Activated CD4-positive, alpha-beta T cell treated with anti-CD3 and anti-CD28 coated beads for 48 hours (primary cell): ENCODE measurements at regions not wholly inside any gene's neighbourhood (a gene's known extent, or its start where the extent isn't known, plus 50 kb on each side); places are given as distances from the start of the nearest gene placed in this dataset.

Experiments used
- DNase-seq: peaks from one replicate; pipeline ENCODE4 v3.0.0-alpha.2; 2020

DNA sequence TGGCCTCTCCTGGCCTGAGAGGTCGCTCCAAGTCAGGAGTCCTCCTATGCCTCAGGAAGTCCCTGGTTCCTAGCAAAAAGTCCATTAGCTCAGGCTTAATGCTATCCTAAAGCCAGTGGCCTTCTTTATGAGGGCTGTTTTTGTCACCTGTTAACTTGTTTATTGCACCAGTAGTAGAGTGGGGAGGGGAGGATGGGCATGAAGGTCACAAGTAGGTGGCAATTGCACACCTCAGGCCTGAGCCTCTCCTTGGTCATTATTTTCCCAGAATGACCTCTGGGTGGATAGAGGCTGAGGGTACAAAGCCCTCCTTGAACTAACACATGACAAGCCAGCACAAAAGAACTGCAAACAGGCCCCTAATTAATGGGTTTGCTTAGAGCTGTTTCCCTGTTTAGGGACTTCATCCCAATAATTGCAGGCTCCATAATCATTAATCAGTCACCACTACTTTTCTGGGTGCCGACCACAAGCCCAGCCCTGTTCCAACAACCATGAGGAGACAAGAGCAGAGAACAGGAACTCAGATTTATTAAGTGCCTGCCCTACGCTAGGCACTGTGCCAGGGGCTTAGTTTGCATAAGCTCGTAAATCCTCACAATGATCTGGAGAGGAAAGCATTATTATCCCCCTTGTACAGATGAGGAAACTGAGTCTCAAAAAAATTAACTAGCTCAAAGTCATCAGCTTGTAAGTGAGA lies 123.0 kb upstream of the PKDCC start:
- DNase-seq, result no peak

DNA sequence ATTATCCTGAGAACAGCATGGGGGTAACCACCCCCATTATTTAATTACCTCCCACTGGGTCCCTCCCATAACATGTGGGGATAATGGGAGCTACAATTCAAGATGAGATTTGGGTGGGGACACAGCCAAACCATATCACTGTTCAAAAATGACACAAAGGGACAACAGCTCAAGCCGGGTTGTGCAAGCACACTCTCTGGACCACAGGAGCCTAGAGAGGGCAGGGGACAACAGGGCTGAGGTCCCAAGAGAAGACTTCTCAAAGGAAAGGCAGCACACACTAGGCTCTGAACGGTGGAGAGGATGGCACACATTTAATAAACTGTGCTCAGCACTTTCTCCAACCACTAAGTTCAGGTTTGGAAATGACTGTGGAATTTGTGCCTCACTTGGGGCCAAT lies 122.1 kb upstream of the PKDCC start:
- no peak for DNase-seq

DNA sequence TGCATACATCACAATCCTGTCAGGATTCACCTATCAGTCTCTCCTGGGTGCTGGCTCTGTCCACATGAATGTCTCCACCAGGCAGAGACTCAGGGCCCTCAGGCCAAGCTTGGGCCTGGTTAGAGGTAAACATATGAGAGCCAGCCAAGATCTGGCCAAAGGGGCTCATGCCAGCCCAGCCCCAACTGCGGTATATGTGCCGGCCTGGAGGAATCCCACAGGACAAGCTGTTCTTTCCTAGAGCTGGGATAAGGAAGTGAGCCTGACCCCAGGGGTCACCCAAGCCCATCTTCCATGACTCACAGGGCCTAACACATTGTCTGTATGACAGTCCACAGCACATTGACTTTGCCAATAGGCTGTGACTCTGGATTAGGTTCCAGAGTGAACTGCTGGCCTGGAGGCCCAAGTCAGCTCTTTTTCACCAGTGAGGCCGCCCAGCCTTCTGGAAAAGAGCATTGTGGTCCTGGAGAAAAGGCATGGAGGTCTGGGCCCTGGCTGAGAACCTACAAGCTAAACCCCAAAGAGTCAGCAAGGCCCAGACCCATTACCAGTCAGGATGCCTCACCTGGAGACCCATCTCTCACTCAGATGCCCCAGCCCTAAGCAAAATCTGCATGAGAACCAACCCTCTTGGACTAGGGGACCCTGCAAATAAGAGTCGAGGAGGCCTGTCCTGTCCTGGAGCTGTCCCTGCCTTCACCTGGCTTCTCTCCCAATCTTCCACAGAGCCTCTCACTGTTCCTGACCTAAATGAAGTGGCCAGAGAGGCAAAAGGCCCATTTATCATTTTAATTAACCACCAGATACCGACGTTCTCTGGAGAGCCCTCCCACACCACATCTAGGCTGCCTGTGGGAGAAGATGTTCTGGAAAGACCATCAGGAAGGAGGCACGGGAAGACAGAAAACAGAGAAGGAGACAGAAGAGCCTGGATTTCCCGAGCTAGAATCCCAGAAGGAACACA lies 120.9 kb upstream of the PKDCC start:
- DNase-seq, result no peak

DNA sequence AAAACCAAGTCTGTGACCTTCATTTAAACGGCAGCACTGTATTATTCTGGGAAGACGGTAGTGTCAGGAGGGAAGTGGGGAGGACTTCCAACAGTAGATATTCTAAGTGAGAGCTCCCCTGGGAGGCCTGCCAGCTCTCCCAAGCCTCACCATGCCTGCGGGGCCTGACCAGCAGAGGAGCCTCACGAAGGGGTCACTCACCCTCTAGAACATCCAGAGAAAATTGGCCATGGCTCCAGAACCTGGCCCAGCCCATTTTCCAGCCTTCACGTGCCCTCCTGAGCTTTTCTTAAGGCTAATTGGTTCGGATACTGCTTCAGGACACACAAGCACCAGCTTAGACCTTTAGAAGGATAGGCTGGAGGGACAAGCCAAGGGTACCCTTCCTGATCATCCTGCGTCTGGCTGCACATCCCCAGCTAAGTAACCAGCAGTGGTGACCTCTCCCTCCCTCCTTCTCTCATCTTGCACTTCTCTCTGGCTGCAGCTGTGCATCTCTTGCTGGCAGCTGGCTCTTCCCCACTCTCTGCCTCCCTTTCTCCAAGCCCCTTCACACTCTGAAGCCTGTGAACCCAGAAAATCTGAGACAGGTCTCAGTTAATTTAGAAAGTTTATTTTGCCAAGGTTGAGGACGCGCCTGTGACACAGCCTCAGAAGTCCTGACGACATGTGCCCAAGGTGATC lies 120.1 kb upstream of the PKDCC start:
- DNase-seq, result no peak

DNA sequence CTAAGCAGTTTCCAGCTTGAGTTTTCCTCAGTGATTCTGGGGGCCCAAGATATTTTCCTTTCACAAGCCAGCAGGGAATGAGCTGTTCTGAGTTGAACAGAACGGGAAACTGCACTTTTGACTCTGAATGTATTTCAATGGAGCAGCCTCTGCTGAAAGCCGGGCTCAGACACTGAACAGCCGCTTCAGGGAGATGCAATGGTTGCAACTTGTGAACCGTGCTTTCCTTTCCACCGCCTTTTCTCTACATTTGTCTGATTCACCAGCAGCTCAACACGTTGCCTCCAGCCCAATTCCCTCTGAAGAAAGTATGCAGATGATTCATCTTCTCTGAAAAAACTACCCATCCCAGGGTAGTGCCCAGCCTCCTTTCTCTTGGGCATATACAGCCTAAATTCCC lies 119.3 kb upstream of the PKDCC start:
- no peak for DNase-seq

DNA sequence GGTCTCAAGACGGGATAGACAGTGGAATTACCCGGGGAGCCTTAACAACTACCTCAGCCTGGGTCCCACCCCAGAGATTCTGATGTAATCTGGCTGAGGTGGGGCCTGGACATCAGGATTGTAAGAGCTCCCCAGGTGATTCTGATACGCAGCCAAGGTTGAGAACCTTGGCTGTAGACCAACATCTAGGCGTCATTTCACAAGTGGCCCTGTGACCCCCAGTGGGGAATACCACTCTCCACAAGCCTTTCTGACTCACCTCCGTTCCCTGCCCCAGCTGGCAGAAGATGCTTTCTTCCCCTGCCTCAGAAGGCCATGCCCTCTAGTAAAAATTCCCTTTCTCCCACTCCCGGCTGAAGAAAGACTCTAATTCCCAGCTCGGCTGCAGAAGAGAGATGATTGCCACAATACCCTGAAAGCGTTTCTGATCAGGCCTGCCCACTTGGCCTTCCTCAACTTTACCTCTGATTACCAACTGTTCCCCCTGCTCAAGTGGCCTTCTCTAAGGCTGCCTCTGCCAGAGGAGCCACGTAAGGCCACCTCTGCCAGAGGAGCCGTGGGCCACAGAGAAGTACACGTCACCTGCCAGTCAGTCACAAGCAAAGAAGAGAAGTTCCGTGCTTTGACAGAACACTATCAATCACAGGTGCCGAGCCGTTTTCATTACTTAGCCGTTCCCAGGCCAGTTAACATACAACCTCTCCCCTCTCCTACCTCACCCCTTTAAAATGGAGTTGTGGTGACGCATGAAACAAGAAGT lies 116.8 kb upstream of the PKDCC start:
- no peak for DNase-seq

DNA sequence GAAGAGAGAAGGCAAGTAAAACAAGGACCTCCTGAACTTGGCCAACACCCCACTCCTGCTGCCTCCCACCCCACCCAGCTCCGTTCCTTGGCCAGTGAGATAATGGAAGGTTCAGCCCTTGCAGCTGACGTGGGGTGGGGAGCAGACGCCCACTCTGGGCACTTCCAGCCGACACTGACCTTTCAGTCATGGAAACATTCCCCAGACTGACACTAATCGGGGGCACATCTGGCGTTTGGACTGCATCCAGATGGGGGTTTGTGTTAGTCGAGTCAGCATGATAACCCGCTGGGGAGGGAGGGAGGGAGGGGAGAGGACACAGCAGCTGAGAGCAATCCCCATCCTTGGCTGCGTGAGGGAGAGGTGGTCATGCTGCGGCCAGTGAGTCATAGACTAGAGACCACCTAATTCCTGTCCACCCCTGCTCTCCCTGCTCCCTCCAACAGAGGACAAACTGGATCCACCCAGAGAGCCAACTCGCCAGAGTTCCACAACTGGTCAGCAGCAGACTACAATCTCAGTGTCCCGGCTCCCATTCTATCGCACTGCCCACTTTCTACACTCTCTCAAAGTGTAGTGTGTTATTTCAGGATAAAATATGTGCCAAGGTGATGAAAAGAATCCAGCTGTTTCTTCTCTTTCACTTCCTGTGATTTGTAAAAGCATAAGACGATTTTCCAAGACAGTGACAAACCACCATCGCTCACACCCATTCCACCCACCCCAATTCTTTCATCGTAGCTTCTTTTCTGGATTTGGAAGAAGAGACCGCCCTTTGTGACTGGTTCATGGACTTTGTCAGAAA lies 115.4 kb upstream of the PKDCC start:
- DNase-seq, result no peak

DNA sequence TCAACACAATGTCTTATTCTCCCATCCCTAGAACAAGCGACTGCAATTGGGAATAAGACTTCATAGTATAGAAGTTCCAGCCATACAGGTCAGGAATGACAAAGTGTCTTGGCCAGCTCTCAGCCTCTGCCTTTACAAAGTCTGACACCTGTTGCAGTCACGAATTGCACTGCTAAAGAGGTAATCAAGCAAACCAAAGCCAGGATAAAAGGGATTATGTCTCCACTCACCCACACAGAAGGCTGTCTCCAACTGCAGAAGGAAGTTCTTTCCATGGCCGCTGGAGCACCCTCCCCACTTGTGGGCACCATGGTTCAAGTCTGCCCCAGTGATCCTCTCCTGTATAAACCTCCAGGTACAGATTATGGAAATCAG lies 114.8 kb upstream of the PKDCC start:
- no peak for DNase-seq

DNA sequence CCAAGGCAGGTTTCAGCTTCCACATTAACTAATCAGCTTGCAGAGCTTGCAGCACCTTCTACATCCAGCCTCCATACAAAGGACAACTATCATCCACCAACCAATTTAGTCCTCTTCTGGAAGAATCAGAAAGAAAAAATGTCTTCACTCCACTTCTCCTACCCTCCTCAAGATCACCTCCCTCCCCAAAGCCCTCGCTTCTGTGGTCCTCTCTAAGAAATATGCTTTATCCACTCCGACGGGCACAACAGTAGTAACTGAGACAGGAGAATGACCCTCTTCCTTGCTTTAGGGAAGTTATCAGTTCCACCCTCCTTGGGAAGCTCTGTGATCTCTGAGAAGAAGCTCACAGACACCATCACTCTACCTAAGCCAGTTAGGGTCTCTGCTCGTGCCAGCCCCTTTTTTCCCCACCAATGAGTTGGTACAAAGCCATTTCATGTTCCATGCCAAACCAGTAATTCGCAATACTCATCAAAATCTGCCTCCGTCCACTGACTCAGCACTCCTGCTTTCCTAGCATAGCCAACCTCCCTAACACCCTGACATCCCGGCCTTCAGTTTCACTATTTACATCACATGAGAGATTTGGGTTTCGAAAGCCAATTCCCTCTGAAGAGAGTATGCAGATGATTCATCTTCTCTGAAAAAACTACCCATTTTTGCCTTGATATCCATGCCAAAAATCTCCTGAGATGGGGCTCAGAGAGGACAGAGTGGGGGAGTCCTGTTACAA lies 114.1 kb upstream of the PKDCC start:
- no peak for DNase-seq

DNA sequence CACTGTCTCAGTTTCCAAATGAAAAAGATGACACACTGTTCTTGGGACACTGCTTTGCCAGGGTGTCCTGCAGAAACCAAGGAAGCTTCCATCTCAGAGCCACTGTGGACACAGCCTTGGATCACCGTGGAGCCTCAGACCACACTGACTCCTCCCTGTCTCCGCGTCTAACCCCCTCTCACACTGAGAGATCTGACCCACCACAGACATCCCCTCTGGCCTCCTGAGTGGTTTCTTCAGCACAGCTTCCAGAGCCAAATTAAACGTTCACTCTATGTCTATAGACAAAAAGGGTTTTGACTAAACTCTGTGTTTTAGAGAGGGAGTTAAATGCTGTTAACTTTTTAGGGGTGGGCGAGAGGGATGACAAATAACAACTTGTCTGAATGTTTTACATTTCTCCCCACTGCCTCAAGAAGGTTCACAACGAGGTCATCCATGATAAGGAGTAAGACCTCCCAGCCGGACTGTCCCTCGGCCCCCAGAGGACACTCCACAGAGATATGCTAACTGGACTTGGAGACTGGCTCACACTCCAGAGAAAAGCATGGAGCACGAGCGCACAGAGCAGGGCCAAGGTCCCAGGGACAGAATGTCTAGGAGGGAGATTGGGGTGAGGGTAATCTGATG lies 113.4 kb upstream of the PKDCC start:
- no peak for DNase-seq

DNA sequence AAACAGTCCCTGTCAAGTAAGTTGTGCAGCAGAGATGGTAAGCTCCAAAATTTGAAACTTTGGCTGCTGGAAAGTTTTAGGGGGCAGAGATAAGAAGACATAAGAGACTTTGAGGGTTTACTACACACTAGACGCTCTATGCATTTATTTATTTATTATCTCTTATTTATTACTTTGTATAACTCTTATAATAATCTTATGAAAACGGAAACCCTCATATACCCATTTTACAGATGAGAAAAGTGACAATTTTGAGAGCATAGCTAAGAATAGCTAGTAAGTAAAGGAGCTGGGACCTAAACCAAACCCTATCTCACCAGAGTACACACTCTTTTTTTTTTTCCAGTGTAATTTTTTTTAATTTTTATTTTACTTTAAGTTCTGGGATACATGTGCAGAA lies 112.8 kb upstream of the PKDCC start:
- no peak for DNase-seq

DNA sequence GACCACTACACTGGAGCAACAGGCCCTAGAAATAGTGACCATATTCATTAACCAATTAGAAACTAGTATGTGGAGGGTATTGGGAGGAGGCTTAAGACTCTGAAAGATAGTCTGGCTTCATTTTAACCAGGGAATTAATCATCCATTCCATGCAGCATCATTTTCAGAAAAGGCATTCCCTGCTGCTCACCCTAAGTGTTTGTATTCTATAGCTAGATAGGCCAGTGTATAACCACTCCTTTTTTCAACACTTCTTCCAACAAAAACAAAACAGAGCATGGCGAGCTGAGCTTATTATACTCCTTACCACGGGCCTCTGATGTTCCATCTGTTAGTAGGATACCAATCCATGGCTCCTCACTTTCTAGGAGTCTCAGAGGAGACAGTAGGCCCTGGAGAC lies 112.0 kb upstream of the PKDCC start:
- no peak for DNase-seq

DNA sequence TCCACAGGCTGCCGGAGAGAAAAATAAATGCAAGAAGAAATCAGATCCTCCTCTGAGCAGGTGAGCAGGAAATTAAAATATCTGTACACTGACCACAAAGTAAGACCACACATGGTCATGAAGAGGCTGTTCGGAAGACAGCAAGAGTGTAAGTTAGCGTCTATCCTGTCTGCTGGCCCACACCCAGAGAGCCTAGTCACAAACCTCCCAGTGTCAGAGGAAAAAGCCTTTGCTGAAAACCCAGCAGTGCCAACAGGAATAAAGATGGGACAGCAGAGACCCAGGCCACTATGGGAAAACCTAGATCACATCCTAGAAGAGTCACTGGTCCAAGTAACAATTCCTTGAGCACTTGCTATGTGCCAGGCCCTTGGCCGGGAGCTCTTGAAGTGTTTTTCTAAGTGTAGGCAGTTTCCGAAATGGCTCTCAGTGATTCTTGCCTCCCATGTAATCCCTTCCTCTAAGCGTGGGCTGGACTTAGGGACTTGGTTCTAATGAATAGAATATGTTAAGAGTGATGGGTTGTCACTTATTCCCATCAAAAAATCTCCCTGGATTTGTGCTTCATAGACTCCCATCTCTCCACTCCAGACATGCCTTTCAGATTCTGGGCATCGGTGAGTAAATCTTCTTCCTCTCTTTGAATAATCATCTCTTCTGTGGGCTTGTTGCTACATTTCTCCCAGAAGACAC lies 110.9 kb upstream of the PKDCC start:
- no peak for DNase-seq

DNA sequence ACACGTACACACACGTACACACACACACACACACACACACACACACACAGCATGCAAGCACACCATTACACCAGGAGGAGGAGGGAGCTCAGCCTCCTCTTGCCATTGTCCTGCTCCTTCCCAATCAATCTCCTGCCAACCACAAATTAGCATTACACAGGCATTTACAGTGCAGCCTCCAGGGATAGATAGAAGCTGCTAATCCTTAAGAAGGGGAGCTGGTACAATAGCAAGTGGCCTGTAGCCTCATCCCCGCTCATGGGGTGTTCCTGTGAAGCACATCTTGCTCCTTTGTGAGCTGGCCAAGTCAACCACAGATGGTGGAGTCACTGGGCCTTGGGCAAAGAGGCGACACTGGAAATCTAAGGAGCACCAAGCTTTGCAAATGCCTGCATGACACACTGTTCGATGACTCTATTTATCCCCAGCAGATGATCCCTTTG lies 110.3 kb upstream of the PKDCC start:
- DNase-seq, result no peak

DNA sequence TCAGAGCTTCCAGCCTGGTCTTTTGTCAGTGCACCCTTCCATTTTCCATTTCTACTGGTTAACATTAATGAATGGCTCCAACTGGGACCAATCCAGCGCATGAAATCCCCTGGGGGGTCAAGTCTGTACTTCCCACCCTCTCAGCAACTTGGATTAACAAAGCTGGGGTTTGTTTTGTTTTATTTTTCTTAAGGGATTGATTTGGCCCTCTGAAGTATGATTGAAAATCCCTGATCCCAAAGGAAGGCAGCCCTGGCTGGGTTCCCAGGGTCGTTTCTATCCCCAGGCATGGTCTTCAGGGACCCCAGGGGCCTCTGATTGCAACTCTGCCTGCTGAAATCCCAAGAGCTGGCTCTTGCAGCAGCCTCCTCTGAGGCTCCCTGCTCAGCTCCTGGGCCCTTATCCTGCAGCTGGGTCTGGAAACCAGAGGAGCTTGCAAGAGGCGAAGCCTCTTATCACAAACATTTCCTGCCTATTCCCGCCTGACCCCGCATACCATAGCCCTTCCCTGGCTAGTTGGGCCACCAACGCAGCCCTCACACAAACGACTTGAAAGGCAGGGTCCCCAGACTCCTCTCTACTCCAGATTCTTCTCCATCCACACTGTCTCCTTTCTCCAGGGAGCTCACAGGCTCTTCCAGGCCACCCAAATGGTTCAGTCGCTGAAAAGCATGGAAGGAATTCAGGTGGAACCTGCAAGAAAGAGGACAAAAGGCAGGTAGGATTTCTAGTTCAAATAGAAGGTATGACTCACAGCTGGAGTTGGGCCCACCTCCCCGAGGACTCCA lies 109.7 kb upstream of the PKDCC start:
- DNase-seq, result no peak

DNA sequence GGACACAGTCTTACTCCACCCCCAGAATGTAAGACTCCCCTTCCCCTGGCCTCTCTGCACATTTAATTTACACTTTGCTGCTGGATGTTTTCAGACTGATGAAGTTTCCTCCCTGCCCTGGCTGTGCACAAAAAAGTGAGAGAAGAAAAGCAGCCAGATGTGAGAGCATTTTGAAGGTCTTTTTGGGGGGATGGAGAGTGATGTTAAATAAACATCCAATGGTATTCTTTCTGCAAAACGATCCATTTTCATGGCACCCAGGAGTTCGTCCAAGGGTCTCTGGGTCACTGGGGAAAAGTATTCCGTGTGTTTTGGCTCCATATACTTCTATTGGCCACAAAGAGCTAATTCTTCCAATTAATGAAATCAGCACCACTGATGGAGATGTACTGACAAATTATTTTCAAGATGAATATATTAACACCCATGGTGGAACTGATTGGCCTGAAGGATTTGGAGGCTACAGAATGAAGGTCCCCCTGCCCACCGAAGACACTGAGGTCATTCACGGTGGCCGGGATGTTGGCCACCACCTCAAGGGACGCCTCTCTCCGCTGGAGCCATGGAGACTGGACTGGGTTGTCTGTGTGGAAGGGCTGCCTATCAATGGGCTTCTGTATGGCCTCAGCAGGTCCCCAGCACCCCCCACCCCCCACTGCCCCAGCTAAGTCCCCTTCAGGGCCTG lies 107.6 kb upstream of the PKDCC start:
- no peak for DNase-seq

DNA sequence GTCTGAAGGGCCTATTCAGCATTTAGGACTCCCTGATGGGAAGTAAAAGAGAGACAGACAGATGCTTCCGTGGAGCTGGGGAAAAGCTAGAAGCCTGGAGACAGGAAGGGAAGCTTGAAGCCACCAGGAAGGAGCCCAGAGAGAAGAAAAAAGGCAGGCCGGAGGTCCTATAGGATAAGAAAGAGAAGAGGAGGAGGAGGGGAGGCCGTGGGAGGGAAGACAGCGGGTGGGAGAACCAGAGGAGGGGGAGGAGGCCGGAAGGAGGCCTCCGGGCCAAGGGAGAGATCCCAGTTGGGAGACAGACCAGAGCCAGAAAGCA lies 107.1 kb upstream of the PKDCC start:
- DNase-seq, result no peak

DNA sequence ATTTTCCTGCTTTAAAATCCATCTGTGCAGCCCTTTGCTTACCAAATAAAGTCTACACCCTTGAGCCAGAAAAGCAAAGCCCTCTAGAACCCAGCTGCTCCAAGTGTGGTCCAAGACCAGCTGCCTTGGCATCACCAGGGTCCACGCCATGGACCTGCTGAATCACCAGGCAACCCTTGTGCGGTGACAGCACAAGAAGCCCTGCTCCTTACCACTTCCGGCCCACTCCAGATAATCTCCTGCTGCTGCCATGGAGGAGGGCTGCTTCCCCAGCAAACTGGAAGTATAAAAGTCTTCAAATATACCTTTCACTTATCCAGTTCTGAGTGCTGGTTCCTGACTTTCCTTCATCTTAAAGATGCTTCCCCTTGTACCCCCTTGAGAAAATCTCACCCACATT lies 106.0 kb upstream of the PKDCC start:
- no peak for DNase-seq

DNA sequence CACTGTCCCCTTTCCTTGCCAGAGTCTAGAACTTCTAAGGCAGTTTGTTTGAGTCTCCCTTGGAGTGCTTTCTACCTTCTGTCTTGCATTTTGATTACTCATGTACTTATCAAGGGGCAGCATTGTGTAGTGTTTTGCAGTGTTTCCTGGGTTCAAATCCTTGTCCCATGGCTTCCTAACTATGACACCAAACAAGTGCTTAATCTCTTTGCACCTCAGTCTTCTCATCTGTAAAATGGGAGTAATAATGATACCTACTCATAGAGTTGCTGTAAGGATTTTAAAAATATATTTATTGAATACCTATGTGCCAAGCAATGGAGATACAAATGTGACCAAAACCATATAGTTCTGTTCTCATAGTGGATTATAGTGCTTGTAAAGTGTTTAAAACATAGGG lies 105.5 kb upstream of the PKDCC start:
- DNase-seq, result no peak
